ENCODE measurements at regions not wholly inside any gene's neighbourhood (a gene's known extent, or its start where the extent isn't known, plus 50 kb on each side); places are given as distances from the start of the nearest gene placed in this dataset.

DNA sequence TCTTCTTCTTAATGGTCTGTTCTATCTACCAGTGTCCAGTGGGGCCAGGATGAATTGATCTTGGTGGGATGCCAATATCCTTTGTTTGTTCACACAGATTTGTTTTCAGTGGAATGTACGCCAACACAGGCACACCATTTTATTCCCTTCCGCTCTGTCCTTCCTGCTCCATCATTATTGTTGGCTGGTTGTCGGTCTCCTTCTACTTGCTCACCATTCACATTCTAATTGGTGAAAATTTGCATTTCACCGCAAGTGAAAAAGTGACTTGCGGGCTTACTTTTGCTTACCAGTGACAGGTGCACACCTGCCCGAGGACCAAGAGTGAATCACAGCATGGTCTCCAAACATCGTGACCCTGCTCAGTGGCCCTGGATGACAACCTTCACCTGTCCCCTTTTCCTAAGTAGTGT lies 148.3 kb downstream of the NOC3L start:
- TF ChIP-seq, protein P1, sequence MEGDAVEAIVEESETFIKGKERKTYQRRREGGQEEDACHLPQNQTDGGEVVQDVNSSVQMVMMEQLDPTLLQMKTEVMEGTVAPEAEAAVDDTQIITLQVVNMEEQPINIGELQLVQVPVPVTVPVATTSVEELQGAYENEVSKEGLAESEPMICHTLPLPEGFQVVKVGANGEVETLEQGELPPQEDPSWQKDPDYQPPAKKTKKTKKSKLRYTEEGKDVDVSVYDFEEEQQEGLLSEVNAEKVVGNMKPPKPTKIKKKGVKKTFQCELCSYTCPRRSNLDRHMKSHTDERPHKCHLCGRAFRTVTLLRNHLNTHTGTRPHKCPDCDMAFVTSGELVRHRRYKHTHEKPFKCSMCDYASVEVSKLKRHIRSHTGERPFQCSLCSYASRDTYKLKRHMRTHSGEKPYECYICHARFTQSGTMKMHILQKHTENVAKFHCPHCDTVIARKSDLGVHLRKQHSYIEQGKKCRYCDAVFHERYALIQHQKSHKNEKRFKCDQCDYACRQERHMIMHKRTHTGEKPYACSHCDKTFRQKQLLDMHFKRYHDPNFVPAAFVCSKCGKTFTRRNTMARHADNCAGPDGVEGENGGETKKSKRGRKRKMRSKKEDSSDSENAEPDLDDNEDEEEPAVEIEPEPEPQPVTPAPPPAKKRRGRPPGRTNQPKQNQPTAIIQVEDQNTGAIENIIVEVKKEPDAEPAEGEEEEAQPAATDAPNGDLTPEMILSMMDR (conservative IDR thresholded peaks at IDR 0.05; ENCODE audit: low read length), result no peak
- no peak for TF ChIP-seq EZH2phosphoT487 (IDR thresholded peaks at IDR 0.05; ENCODE audit: borderline replicate concordance, low read depth, low read length)
